CD1c-positive myeloid dendritic cell (primary cell): ENCODE measurements at regions not wholly inside any gene's neighbourhood (a gene's known extent, or its start where the extent isn't known, plus 50 kb on each side); places are given as distances from the start of the nearest gene placed in this dataset.

Source experiments
- DNase-seq: peaks from one replicate; pipeline ENCODE4 v3.0.0-alpha.2; 2016; ENCODE audit errors: extremely low spot score

DNA sequence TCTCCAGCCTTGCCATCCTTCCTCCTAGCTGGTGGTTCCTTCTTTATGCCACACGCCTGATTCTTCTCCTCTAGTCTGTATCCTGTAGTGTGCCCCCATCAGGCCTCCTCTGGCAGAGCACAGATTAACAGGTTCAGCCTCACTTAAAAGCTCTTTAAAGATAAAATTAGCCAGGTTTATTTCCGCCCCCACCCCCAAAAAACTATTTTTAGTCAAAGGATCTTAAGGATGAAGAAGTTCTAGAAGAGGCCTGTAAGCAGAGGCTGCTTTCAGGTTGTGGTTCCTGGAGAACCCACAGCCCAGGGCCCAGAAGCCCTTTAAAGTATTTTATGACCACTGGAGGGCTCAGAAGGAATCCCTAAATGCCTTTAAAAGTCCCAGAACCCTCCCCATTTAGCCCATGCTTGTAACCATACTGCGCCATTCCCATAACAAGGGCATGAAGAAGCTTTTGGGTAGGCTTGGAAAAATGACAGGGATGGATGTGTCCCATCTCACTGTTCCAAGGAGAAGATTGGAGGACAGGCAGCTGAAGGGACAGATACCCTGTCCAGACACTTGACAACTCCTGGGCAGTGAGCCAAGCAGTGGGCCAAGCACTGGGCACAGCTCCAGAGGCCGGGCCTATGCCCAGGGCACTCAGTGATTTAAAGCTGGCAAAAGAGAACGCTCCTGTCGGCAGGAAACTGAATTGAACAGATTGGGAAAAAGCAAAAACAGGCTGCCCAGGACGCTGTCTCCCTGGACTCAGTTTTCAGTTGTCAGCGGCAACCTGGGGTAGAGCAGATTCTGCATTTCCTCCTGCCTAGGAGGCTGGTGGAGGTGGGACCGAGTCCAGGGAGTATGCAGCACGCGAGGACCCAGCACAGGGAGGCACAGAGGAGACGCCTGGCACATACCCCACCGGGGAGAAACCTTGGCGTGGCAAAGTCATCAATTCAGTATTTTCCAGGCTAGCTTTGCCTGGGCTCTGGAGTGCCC lies 106.3 kb upstream of the SSBP2 start:
- DNase-seq = peak; percentile 14

DNA sequence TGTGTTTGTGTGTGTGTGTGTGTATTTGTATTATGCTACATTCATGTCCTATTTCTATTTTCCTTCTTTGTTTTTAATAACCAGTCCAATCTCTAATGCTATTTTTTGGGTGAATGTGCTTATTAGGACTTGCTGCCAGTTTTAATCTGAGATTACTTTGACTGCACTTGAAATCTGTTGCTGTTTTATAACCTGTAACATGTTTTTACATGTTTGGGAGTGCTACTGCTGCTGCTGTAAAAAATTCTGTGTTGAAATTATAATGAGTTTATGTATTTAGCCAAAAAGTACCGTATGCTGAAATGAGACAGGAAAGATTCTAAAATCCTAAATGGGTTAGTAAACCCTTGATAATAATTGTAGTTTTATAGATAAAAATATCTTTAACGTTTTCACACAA lies 104.7 kb upstream of the SSBP2 start:
- DNase-seq = no peak

DNA sequence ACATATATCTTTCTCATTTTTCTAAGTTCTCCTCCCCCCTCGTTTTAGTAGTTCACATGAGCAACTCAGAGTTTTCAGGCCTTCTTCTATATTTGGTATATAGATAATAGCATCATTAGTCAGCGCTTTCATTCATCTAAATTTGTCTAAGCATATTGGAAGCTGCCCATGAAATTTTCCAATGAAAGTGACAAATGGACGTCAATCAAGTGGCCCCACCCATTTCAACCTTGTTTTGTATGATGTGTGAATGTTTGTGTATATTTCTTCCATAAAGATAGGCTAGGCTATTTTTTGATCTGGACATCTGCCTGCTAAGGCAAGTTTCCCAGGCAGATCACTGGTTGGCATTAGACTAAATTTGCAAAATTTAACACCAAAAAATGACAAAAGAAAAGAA lies 104.0 kb upstream of the SSBP2 start:
- no peak for DNase-seq

DNA sequence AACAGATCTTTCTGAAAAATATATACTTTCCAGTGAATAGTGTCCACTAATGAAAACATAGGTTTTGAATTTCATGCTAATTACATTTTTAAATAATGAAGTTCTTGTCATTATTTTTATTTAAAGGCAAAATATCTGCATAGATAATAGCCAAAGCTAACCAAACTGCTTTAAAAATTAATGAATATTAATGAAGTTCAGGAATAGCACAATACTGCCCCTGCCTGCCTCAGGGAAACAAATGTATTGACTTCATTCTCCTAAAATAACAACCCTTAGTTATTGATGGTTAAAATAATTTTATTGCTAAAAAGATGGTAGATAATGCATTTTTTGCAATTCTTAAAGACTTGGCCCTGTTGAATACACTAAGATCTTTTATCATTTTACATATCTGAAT lies 103.6 kb upstream of the SSBP2 start:
- no peak for DNase-seq

DNA sequence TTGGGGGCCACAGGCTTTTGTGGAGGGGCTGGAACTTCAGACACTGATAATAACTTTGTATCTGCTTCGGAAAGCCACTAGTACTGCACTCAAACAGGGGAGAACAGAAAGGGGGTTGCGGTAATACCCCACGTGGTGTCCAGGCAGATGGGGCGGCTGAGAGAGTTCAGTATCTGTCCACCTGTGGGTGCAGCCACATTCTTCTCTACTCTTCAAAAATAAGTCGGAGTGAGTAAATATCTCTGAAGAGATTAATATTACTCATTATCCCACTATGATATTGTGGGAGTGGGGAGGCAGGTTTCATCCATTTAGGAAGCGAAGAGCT lies 102.1 kb upstream of the SSBP2 start:
- no peak for DNase-seq

DNA sequence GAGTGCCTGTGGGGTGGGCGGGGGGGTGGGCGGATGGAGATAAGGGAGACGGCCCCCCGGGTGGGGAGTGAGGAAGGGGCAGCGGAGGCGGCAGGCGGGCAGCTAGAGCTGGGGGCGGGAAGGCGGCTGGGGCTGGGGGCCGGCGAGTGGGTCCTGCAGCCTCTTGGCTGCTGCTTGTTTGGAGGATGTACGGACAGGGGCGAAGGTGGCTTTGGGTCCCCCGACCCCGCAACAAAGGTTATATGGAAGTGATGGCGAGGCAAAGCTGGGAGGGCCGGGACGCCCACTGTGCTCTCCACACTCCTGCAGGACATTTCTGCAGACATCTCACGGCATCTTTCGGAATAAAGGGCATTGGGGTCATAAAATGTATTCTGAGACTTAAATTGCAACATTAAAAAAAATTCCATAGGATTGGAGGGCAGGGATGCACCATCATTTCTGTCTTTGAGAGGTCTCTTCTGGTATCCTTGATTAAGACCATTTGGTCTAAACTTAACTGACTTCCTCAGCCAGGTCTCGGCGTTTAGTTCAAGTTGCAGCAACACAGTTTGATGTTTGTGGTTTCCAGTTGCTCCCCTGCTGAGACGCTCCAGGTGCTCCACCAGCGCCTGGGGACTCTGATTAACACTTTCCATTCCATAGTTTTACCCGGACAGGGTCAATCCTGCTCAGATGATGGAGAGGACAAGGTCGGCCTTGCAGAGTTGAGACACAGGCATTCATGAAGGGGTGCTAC lies 101.6 kb upstream of the SSBP2 start:
- DNase-seq = no peak

DNA sequence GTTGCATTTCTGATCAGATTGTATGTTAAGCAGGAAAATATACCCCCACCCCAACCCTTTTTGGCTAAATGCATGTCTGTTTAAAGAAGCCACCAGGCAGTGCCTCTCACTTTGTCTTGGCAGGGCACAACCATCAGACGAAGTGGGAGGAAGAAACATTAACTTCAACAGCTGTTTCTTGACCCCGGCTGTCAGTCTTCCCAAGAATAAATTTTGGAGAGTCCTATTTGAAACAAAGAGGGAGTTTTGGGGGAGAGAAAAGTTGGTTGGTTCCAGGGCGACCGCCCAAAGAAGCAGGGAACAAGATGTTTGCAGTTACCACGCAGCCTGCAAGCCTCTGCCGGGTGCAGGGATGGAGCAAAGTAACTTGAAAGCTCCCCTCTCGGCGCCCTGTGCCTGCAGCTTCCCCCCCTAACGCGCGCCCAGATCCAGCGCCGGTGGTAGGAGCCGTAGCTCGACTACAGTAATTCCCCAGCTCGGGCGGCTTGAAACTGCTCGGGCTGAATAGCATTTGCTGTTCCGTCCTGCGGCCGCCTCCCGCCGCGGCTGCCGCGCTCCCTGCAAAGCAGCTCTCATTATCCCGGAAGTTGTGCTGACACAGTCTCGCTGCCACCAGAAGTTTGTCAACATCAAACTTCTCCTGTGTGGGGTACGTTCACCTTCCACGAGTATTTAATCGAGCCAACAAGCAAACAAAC lies 100.7 kb upstream of the SSBP2 start:
- DNase-seq = peak; percentile 93

DNA sequence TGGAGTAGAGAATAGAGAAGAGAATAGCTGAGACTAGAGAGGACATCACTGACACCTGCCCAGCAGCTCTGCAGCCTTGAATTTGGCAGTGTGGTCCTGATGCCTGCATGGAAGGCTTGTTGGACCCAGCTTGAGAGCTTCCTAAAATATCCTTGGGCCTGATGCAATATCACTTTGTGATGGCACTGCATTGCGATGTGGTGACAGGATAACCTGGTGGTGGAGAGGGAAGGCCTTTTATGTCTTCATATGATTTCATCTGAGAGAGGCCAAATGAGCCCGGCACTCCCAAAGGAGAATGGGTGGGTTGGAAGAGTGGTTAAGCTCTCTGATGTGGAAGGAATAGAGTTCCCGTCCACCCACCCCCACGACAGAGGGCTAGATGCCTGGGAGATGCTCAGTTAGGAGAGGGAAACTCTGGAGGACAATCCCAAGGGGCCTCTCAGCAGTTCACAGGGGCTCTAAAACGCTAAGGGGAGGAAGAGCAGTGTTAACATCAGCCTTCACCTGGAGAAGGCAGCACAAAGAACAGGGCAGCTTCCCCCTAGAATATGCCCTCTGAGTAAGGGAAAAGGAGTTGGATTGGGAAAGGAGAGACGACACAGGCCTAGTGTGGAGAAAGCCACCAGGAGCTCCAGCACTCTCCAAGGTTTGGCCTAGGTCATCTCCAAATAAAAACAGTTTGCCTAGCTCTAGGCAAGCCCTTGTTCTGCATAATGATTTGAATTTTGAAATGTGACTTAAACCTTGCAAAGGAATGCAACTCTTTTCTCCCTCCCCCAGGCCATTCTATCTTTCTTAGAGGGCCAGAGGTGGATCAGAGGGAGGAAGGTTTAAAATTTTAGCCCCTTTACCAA lies 99.8 kb upstream of the SSBP2 start:
- DNase-seq = no peak

DNA sequence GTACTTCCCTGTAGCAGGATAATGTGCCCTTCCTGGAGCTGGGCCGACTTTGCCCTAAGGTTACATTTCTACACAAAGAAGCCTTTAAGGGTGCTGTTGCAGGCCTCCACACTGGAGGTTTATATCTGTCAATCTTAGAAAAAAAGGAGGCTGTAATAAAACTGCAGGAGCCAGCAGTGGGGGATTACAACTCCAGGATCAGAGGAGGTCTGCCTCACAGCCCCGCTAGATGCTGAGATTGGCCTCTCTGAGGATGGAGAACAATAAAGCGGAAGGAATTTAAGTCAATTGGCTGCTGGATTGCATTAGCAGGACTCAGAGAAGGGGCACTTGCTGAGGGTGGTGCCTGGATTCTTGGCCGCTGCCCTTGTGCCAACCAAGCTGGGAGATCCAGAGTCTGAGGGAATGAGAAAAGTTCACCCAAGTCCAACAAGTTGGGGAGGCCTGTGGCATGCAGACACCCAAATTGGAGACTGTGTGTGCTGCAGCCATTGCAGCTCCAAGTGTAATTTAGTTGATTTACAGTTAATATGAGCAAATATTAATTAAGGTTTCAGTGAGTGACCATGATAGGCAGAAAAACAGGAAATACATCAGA lies 99.0 kb upstream of the SSBP2 start:
- DNase-seq = no peak

DNA sequence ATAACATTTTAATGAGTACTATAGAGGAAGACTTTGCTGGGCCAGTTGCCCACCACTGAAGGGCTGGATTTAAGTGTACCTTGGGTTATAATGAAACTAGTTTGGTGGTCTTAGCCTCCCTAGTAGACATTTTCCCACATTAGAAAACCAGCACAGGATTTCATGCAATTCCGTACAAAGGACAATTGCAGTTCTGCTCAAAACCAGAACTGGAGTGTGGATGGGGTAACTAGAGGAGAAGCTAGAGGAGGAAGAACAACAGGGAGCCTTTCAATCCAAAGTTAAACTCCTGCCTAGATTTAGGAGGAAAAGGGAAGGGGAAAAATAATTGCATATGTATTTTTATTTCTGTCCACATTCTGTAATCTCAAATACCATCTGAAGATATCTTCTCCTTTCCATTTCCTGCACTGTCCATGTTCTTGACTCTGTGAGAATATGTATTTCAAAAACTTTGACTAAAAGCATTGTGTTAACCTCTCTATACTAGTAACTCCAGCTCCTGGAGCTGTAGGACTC lies 97.5 kb upstream of the SSBP2 start:
- DNase-seq = peak; percentile 50

DNA sequence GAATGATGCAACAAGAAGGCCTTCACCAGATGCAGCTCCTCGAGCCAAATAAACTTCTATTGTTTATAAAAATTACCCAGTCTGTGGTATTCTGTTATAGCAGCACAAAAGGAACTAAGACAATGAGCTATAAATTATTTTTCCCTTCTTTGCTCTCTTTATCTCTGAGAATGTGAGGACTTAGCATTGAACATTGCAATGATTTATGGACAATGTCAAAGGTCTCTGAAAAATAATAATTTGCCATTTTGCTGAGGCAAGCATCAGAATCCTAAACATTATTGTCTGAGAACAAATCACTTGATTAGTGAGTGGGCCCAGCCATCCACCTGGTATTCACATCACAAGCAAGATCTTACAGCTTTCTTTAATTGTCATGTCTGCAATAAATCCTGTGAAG lies 95.4 kb upstream of the SSBP2 start:
- no peak for DNase-seq

DNA sequence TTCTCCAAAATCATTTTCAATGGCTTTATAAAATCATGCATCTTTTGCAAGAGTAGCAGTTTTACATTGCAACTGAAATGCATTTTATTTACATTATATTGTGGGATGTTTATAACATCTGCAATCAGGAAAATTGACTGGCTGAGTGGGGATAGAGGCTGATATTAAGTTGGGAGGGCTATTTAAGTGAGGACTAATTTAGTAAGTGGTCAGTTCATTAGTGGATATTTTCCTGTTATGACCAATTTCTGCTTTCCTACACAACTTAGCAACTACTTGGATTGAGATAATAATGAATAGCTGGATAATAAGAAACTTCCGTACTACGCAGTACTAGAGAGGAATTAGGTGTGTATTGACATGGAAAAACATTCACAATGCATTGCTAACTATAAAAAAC lies 92.9 kb upstream of the SSBP2 start:
- DNase-seq = no peak

DNA sequence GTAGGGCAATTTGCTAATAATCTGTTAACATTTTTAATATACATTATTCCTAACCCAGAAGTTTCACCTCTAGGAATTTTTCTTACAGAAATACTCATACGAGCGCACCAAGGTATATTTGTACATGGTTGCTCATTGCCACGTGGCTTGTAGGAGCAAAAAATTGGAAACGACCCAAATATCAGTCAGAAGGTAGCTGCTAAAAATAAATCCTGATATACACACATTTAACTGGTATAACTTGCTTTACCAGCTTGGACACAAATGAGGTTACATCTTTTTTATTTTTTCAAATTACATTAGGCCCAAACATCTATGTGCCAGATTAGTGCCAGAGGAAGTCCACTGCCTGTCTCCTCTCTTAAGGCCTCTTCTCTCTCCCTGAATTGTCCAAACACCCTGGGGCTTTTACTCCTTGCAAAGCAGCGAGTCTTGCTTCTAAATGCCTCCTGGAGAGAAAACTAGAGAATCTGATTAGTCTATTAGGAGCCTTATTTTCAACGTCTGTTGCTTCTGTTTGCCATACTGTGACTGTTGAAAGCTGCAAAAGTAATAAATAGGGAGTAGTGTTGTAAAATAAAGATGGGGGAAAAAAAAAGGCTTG lies 92.0 kb upstream of the SSBP2 start:
- no peak for DNase-seq

DNA sequence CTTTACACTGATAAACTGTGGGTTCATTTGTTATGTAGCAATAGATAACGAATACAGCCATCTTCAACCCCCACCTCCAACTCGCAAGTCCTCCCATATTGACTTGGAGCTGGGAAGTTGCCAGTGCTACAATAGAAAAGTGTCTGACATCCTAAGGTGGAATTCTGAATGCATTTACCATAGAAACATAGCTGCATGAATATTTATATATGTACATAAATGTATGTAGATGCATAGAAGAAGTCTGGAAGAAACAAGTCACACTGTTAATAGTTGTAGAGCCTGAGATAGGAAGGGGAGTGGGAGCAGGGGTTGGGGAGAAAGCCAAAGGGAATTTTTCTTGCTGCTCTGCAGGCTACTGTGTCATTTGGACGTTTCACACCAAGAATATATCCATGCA lies 88.1 kb upstream of the SSBP2 start:
- no peak for DNase-seq

DNA sequence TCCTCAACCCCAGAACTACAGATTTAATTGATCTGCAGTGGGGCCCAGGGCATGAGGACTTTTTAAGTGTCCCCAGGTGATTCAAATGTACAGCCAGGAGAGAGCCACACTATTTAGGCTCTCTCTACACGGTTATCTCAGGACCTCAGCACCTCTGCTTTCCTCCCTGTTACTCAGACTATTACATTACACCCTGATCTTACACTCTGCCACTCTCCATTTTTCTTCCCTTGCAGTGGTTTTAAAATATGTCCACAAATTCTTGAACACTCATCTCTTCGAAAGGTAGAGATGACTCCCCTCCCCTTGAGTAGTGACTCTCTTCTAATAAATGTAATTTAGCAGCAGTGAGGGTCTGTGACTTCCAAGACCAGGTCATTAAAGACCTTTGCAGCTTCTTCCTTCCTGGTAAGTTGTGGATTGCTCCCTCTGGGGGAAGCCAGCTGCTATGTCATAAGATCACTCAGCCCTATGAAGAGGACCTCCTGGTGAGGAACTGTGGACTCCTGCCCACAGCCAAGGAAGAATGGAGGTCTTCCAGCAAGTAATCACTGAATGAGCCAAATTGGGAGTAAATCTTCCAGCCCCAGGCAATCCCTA lies 87.5 kb upstream of the SSBP2 start:
- peak; percentile 45 for DNase-seq

DNA sequence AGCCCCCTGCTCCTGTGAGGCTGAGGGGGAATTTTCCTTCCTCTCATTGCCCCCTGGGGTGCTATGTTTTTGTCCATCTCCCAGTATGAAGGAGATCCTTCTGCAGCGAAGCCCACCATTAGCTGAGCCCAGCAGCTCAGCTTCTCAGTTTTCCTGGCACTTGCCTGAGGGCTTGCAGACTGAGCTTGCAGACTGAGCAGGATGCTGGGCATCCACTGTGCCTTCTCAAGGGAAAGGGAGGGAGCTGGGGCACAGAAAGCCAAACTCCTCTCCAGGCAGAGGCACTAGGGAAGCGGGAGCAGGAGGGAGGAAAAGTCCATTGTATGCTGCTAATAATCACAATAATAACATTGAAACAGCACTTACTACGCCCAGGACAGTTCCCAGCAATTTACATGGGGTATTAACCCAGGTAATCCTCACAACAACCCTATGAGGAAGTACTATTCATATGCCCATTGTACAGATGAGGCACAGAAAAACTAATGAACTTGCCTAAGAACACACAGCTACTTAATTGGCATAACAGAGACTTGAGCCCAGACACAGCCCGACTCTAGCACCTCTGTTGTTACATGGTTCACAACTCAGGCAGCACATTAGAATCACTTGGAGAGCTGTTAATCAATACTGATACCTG lies 86.9 kb upstream of the SSBP2 start:
- no peak for DNase-seq

DNA sequence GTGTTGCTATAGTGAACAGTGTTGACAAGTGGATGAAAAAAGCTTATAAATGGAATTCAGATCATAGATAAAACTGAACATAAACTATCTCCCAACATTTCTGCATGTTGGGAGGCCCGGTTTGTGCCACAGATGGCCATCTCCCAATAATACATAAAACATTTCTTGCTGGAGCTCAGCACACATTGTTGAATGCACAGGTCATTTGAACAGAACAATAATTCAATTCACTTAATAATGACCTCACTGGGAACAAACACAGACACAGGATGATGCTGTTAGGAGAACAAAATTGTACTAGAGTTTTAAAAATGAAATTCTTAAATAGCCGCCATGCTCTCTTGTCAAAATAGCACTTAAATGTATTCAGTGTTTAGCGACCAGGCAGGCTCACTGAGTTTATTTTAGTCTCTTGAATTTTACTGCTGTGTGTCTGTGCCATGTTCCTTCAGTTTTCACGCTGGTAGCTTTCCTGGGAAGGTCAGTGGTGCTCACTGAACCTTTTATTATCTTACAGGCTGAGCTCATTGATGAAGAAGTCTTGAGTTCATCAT lies 85.0 kb upstream of the SSBP2 start:
- DNase-seq = no peak

DNA sequence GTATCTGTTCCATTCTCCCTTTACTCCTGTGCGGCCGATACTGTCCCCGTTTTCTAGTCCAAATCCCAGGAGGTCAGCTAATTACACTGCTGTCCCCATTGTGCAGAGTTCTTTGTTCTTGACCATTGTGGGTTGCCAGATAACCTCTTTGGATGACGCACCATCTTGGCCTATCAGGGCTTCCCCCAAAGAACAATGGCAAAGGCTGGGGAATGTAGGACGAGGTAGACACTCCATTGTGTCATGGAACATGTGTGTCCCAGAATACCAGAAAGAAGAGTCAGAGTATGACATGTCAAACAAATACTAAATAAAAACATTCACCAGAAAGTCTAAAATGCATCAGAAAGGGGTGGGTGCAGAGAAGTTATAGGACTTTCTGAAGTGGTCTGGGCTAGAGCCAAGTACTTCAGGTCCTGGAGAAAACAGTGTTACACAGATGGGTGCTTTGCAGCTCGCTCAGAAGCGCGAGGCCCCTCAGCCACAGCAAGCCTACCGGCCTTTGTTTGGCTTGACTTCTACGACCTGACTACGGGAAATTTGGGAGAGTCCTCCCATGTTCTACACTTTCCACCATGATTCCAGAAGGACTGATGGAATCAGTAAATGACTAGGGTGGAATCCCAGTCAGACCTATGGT lies 83.2 kb upstream of the SSBP2 start:
- no peak for DNase-seq

DNA sequence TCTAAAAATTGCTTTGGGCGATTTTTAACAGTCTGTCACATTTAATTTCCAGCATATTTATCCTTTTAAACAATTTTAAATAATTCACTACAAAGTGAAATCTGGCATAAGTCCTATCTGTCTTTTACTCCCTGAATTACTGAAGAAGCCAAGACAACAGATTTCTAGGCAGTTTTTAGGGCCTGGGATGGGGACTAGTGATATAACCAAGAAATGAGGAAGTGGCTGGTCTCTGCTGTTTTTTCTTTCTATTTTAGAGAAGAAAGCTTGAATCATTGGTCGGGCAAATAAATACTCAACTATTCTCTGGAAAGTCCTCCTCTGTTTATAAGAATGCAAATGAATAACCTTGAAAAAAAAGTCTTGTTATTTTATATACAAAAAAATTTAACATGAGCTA lies 79.7 kb upstream of the SSBP2 start:
- DNase-seq = peak; percentile 25
